Astrocyte of the spinal cord (primary cell): ENCODE measurements at regions not wholly inside any gene's neighbourhood (a gene's known extent, or its start where the extent isn't known, plus 50 kb on each side); places are given as distances from the start of the nearest gene placed in this dataset.

ENCODE experiments used
- DNase-seq: peaks from one replicate; pipeline ENCODE4 v3.0.0; 2011; ENCODE audit warnings: low read depth, low spot score
- H3K4me3 ChIP-seq: 2 replicates; pipeline ENCODE4 v1.5.1; 2011; ENCODE audit warnings: low read depth, mild to moderate bottlenecking, low read length, moderate library complexity
- in situ Hi-C: cut with HindIII; loops from 2 replicates; pipeline ENCODE4 v1.10.0; 2017; ENCODE audit warnings: low sequenced_read_pairs
- TF ChIP-seq, protein P1 (sequence below): IDR thresholded peaks from 2 replicates; pipeline ENCODE4 v1.5.1; 2012; ENCODE audit warnings: low read depth, mild to moderate bottlenecking, low read length, inconsistent platforms

DNA sequence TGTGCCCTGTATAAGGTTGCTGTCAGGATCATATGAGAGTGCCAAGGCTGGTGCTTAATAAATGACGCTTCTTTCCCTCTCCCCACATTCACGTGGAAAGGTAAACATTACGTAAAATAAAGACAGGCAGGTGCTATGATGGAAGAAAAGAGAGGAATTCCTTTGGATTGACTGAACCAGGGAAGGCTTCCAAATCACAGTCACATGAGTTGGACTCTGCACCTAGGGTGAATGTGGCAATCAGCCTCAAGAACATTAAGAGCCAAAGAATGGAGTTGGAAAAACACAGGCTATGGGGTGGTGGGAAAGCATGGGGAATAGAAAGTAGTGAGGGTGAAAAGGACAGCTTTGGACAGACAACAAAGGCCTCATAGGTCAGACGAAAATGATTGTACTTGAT is 473.1 kb downstream of the VRK1 start:
- TF ChIP-seq, protein P1, sequence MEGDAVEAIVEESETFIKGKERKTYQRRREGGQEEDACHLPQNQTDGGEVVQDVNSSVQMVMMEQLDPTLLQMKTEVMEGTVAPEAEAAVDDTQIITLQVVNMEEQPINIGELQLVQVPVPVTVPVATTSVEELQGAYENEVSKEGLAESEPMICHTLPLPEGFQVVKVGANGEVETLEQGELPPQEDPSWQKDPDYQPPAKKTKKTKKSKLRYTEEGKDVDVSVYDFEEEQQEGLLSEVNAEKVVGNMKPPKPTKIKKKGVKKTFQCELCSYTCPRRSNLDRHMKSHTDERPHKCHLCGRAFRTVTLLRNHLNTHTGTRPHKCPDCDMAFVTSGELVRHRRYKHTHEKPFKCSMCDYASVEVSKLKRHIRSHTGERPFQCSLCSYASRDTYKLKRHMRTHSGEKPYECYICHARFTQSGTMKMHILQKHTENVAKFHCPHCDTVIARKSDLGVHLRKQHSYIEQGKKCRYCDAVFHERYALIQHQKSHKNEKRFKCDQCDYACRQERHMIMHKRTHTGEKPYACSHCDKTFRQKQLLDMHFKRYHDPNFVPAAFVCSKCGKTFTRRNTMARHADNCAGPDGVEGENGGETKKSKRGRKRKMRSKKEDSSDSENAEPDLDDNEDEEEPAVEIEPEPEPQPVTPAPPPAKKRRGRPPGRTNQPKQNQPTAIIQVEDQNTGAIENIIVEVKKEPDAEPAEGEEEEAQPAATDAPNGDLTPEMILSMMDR = no peak
- no peak for DNase-seq
- H3K4me3 ChIP-seq = no peak overlapping the region
- in situ Hi-C loops = no loop called here

DNA sequence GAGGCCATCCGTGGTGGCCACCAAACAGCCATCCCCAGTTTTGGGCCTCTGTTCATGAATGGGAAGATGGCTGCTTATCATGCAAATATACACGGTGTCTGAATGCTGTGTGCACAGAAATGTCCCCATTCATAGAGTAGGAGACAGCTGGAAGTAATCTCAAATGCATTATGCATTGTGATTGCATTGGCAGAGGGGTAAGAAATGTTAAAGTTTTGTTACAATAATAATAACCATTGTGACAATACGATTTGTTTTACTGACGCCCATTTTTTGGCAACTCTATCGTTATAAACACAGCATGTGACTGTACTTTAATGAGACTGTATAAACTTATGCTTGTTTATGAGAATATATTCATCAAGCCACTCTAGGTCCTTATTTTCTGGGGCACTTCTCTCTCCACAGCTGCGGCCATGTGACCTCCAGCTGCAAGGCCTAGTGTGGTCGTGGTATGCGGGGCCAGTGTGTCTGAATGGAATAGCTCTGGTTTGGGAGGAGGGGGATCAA is 474.3 kb downstream of the VRK1 start:
- in situ Hi-C loops = no loop called here
- TF ChIP-seq, protein P1 = no peak
- no peak overlapping the region for H3K4me3 ChIP-seq
- DNase-seq = no peak

DNA sequence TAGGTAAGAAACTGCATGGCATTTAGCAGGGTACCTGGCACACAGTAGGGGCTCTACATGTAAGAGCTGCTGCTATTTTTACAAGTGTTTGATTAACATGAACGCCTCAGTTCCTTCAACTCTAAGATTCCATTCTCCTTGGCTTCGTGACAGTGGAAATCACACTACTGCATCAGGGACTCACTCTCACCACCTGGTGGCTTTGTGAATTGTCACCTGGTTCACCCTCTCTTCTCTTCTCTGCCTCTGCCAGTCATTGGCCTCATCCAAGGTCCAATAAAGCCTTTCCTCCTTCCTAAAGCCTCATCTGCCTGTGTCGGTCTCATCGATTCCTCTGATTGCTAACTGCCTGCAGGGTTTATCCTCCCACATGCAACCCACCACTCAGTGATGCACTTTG is 476.4 kb downstream of the VRK1 start:
- no peak for DNase-seq
- TF ChIP-seq, protein P1 = no peak
- in situ Hi-C loops = no loop called here

DNA sequence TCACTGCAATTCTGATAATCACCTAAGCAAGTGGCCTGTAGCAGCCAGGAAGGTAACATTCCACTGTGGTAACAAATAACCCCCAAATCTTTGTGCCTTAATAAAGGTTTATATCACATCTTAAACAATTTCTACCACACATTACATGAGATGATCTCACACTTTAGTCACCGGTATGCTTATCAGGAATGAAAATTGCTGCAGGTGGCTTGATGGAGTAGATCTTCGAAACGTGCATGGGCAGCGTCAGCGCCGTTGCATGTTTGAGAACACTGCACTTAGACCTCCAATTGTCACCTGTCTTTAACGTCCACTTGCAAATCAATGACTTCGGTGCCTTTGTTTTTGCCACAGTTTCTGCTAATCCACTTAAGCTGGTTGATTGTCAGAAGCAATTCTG is 477.4 kb downstream of the VRK1 start:
- no peak for DNase-seq
- in situ Hi-C loops = no loop called here
- no peak overlapping the region for H3K4me3 ChIP-seq
- TF ChIP-seq, protein P1 = no peak

More for the DNA sequence above, 476.4 kb downstream of the VRK1 start:
- no peak overlapping the region for H3K4me3 ChIP-seq

DNA sequence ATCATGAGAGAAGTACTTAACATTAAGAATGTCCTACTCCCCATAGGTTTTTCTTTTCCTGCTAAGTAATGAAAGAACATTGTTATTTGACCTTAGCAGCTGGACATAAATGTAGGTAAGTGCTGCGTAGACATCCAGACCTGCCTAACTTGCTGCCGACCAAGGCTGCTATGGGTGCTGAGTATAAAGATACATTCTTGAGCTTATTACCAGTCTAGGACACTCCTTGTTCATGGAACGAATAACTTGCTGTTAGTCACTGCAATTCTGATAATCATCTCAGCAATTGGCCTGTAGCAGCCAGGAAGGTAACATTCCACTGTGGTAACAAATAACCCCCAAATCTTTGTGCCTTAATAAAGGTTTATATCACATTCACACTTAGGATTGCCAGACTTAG is 478.1 kb downstream of the VRK1 start:
- in situ Hi-C loops = no loop called here
- TF ChIP-seq, protein P1 = no peak
- H3K4me3 ChIP-seq = no peak overlapping the region
- DNase-seq = no peak

DNA sequence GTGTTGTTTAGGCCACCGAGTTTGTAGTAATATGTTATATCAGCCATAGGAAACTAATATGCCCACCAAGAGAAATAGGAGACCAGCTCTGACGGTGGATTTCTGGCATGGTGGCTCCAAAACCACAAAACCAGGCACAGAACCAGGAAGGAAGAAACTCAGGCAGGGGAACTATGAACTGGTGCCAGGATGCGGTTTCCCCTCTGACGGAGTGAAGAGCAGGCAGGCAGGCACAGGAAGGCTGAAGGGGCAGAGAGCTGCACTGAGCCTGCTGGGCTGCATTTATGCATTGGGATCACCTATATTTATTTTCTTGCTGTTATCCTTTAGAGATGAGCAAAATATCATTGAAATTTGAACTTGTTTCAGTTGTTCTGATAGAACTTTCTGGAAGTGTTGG is 479.4 kb downstream of the VRK1 start:
- no peak overlapping the region for H3K4me3 ChIP-seq
- TF ChIP-seq, protein P1 = no peak
- in situ Hi-C loops = no loop called here
- no peak for DNase-seq

DNA sequence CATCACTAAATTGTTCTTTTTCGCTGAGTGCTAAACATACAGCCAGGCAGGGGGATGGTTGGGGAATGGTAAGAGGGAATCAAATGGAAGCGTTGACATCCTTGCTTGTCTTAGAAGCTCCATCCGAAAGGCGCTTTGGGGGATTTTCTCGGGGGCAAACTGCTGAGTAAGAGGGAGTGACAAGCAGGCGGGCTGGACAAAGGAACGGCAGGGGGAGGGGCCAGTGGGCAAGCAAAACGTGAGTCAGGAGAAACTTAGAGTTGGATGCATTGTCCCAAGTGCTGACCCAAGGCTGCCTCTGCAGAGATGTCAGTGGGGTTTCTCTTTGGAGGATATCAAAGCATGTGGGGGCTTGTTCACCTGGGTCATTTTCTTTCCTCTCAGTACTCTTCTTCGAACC is 480.5 kb downstream of the VRK1 start:
- H3K4me3 ChIP-seq = no peak overlapping the region
- in situ Hi-C loops = no loop called here
- no peak for DNase-seq
- TF ChIP-seq, protein P1 = no peak
